ENCODE measurements at regions not wholly inside any gene's neighbourhood (a gene's known extent, or its start where the extent isn't known, plus 50 kb on each side); places are given as distances from the start of the nearest gene placed in this dataset.

DNA sequence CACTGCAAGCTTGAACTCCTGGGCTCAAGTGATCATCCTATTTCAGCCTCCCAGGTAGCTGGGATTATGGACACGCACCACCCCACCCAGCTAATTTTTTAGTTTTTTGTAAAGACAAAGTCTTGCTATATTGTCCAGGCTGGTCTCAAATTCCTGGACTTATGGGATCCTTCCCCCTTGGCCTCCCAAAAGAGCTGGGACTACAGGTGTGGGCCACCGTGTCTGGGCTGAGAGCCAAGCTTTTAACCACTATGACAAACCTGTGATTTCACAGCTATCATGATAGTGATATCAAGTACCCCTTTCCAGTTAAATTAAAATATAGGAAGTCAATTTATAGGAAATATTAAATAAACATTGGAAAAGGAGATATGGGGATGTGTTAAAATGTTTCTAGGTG lies 74.6 kb upstream of the IRX6 start:
- H3K36me3 ChIP-seq (ENCODE audit: control insufficient read depth in 2 of 2, extremely low read depth in 1 of 2, insufficient read depth in 2 of 2, low read length in 2 of 2), result no peaks in the 10 kb centered on the region
- H3K9me1 ChIP-seq (ENCODE audit: control insufficient read depth, extremely low read depth, insufficient read depth, low read length), result no peaks in the 10 kb centered on the region
- no peaks in the 10 kb centered on the region for H3K4me1 ChIP-seq (ENCODE audit: control insufficient read depth, extremely low read depth, insufficient read depth, low read length)
- H3K27me3 ChIP-seq (ENCODE audit: control insufficient read depth, extremely low read depth, insufficient read depth, low read length), result no peaks in the 10 kb centered on the region
- dilution Hi-C loops (cut with MboI; ENCODE audit: extremely low pct_ligation_motif_present, low sequenced_read_pairs), result loop anchor here (10.0 kb wide), 1 partner anchor 65 kb away; no protein-coding TSS in a partner anchor
- no peak overlapping the region for H3K4me3 ChIP-seq (ENCODE audit: control insufficient read depth in 2 of 3, extremely low read depth in 1 of 3, insufficient read depth in 2 of 3, low read depth in 1 of 3, low read length in 3 of 3)
- no peak overlapping the region for H3K9ac ChIP-seq (ENCODE audit: control insufficient read depth, extremely low read depth, insufficient read depth, low read length)
- H3K9me3 ChIP-seq (ENCODE audit: control insufficient read depth, low read depth, low read length), result no peaks in the 10 kb centered on the region
- TF ChIP-seq EZH2 (IDR thresholded peaks at IDR 0.05; ENCODE audit: low read length), result no peak
- TF ChIP-seq, protein P1, sequence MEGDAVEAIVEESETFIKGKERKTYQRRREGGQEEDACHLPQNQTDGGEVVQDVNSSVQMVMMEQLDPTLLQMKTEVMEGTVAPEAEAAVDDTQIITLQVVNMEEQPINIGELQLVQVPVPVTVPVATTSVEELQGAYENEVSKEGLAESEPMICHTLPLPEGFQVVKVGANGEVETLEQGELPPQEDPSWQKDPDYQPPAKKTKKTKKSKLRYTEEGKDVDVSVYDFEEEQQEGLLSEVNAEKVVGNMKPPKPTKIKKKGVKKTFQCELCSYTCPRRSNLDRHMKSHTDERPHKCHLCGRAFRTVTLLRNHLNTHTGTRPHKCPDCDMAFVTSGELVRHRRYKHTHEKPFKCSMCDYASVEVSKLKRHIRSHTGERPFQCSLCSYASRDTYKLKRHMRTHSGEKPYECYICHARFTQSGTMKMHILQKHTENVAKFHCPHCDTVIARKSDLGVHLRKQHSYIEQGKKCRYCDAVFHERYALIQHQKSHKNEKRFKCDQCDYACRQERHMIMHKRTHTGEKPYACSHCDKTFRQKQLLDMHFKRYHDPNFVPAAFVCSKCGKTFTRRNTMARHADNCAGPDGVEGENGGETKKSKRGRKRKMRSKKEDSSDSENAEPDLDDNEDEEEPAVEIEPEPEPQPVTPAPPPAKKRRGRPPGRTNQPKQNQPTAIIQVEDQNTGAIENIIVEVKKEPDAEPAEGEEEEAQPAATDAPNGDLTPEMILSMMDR (optimal IDR thresholded peaks at IDR 0.05 in 1 of 3, IDR thresholded peaks at IDR 0.05 in 1 of 3, conservative IDR thresholded peaks at IDR 0.05 in 1 of 3; ENCODE audit: extremely low read depth in 1 of 3, insufficient read depth in 2 of 3, low read length in 3 of 3), result no peak
- no peak for DNase-seq (ENCODE audit: low read depth, low spot score)
- H3K27ac ChIP-seq (ENCODE audit: control insufficient read depth, insufficient read depth, low read length), result no peak overlapping the region
- no peaks in the 10 kb centered on the region for H4K20me1 ChIP-seq (ENCODE audit: control insufficient read depth, extremely low read depth, insufficient read depth, low read length)
- no peak overlapping the region for H2AFZ ChIP-seq (ENCODE audit: control insufficient read depth, low read length)
- H3K4me2 ChIP-seq (ENCODE audit: control insufficient read depth, extremely low read depth, insufficient read depth, low read depth, low read length), result no peak overlapping the region
- H3K79me2 ChIP-seq (ENCODE audit: control insufficient read depth, insufficient read depth, low read length), result no peaks in the 10 kb centered on the region
- FAIRE-seq, result no peak

DNA sequence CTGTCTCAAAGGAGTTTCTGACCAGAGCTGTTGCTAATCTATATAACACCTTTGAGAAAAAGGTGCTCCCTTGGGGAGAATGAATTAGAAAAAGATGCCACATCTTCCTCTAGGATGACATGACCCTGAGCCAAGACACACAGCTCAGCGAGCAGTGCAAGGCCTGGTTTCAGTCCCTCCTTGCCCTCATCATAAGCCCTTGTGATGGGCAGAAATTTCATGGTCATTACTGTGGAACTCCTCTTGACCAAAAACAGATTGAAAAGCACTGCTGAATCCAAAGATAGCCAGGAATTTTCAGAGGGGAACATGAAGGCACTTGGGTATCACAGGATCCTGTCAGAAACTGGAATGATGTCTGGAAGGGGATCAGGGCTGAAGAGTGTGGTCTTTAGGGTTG lies 74.1 kb upstream of the IRX6 start:
- Histone ChIP-seq H4K20me1 (ENCODE audit: control insufficient read depth, extremely low read depth, insufficient read depth, low read length) (no peaks in the 10 kb centered on the region), H3K36me3 (ENCODE audit: control insufficient read depth in 2 of 2, extremely low read depth in 1 of 2, insufficient read depth in 2 of 2, low read length in 2 of 2) (no peaks in the 10 kb centered on the region), H2AFZ (ENCODE audit: control insufficient read depth, low read length) (no peak overlapping the region), H3K27ac (ENCODE audit: control insufficient read depth, insufficient read depth, low read length) (no peak overlapping the region), H3K4me3 (ENCODE audit: control insufficient read depth in 2 of 3, extremely low read depth in 1 of 3, insufficient read depth in 2 of 3, low read depth in 1 of 3, low read length in 3 of 3) (no peak overlapping the region), H3K4me2 (ENCODE audit: control insufficient read depth, extremely low read depth, insufficient read depth, low read depth, low read length) (no peak overlapping the region), H3K79me2 (ENCODE audit: control insufficient read depth, insufficient read depth, low read length) (no peaks in the 10 kb centered on the region), H3K27me3 (ENCODE audit: control insufficient read depth, extremely low read depth, insufficient read depth, low read length) (no peaks in the 10 kb centered on the region), H3K9ac (ENCODE audit: control insufficient read depth, extremely low read depth, insufficient read depth, low read length) (no peak overlapping the region), H3K9me1 (ENCODE audit: control insufficient read depth, extremely low read depth, insufficient read depth, low read length) (no peaks in the 10 kb centered on the region), H3K9me3 (ENCODE audit: control insufficient read depth, low read depth, low read length) (no peaks in the 10 kb centered on the region), H3K4me1 (ENCODE audit: control insufficient read depth, extremely low read depth, insufficient read depth, low read length) (no peaks in the 10 kb centered on the region)
- FAIRE-seq (no peak), DNase-seq (ENCODE audit: low read depth, low spot score) (no peak)
- TF ChIP-seq, protein P1 (optimal IDR thresholded peaks at IDR 0.05 in 1 of 3, IDR thresholded peaks at IDR 0.05 in 1 of 3, conservative IDR thresholded peaks at IDR 0.05 in 1 of 3; ENCODE audit: extremely low read depth in 1 of 3, insufficient read depth in 2 of 3, low read length in 3 of 3), result no peak
- TF ChIP-seq EZH2 (IDR thresholded peaks at IDR 0.05; ENCODE audit: low read length), result no peak
- dilution Hi-C loops (cut with MboI; ENCODE audit: extremely low pct_ligation_motif_present, low sequenced_read_pairs), result loop anchor here (10.0 to 25.0 kb wide), 2 partner anchors 65 to 213 kb away; no protein-coding TSS in a partner anchor
